B cell (primary cell): ENCODE measurements at regions not wholly inside any gene's neighbourhood (a gene's known extent, or its start where the extent isn't known, plus 50 kb on each side); places are given as distances from the start of the nearest gene placed in this dataset.

Source experiments
- ATAC-seq: fragments of 200-7000 bp; cut with Tn5 transposase; one replicate; pipeline ENCODE4 v1.10.0; 2021; ENCODE audit warnings: low read depth, mild to moderate bottlenecking, moderate number of reproducible peaks, moderate library complexity
- CTCF ChIA-PET: fragments of 350-600 bp; sonication (Branson Sonifier 250); formaldehyde crosslinking; loops from one replicate; lab custom pipeline; 2021; ENCODE audit warnings: antibody characterized with exemption, inconsistent platforms; lab: Charles Lee
- POLR2A ChIA-PET: fragments of 350-600 bp; sonication (Branson Sonifier 250); formaldehyde crosslinking; loops from one replicate; lab custom pipeline; 2021; ENCODE audit warnings: antibody characterized with exemption; lab: Charles Lee
- DNase-seq: peaks from one replicate; pipeline ENCODE4 v3.0.0; 2013
- H2AFZ ChIP-seq: 2 replicates; pipeline ENCODE4 v1.6.1; 2012; ENCODE audit warnings: mild to moderate bottlenecking, low read depth, low read length; ENCODE audit not compliant: insufficient read depth, poor library complexity, severe bottlenecking
- H3K27ac ChIP-seq, 2 donors: 1 replicate in 1 of 2; 2 replicates in 1 of 2; pipeline ENCODE4 v1.5.1; 2012 to 2013; ENCODE audit warnings: low read length in 2 of 2, mild to moderate bottlenecking in 2 of 2, moderate library complexity in 1 of 2
- H3K27me3 ChIP-seq, 4 experiments: fragments of 200-600 bp in 1 of 4; sonication (generic) in 1 of 4; replicated peaks in 1 of 4; 1 replicate in 2 of 4; 2 replicates in 2 of 4; pipeline versions ENCODE4 v1.6.1 to v1.7.0; 2013 to 2016; ENCODE audit warnings: low read length in 3 of 4, mild to moderate bottlenecking in 2 of 4, mixed read lengths in 1 of 4, moderate library complexity in 1 of 4; ENCODE audit not compliant: insufficient read depth in 4 of 4, control insufficient read depth in 3 of 4; ENCODE audit errors: control extremely low read depth in 1 of 4
- H3K36me3 ChIP-seq, 2 experiments: replicated peaks in 1 of 2; 1 replicate in 1 of 2; 2 replicates in 1 of 2; pipeline versions ENCODE4 v1.6.1 to v1.7.1; 2013; ENCODE audit warnings: low read length in 1 of 2; ENCODE audit not compliant: insufficient read depth in 2 of 2, control insufficient read depth in 1 of 2; ENCODE audit errors: control extremely low read depth in 1 of 2, extremely low read depth in 1 of 2
- H3K4me1 ChIP-seq, 2 donors: fragments of 200-600 bp in 1 of 2; sonication (generic) in 1 of 2; 1 replicate in 1 of 2; 2 replicates in 1 of 2; pipeline versions ENCODE4 v1.5.1 to v1.6.1; 2013 to 2017; ENCODE audit warnings: low read length in 2 of 2; ENCODE audit not compliant: control insufficient read depth in 2 of 2, insufficient read depth in 2 of 2
- H3K4me2 ChIP-seq: replicated peaks from 2 replicates; pipeline ENCODE3; 2012; ENCODE audit warnings: mild to moderate bottlenecking, low read depth, low read length; ENCODE audit not compliant: poor library complexity, severe bottlenecking
- H3K4me3 ChIP-seq, 5 experiments: fragments of 200-600 bp in 1 of 5; sonication (generic) in 1 of 5; 1 replicate in 3 of 5; 2 replicates in 2 of 5; pipeline versions ENCODE4 v1.5.1 to v1.7.0; 2011 to 2016; ENCODE audit warnings: low read length in 4 of 5, mild to moderate bottlenecking in 4 of 5, low read depth in 2 of 5, control low read depth in 1 of 5, moderate library complexity in 1 of 5; ENCODE audit not compliant: insufficient read depth in 1 of 5; ENCODE audit errors: control extremely low read depth in 1 of 5, extremely low read depth in 1 of 5
- H3K79me2 ChIP-seq: fragments of 200-600 bp; sonication (generic); one replicate; pipeline ENCODE4 v1.6.0; 2016; ENCODE audit warnings: low read length; ENCODE audit not compliant: control insufficient read depth, insufficient read depth
- H3K9ac ChIP-seq: fragments of 200-600 bp; sonication (generic); 2 replicates; pipeline ENCODE4 v1.6.1; 2017; ENCODE audit warnings: mild to moderate bottlenecking, low read length, moderate library complexity
- H3K9me3 ChIP-seq, 3 donors: one replicate each; pipeline versions ENCODE4 v1.6.1 to v1.7.1; 2013; ENCODE audit warnings: low read length in 2 of 3; ENCODE audit not compliant: control insufficient read depth in 2 of 3, insufficient read depth in 1 of 3; ENCODE audit errors: control extremely low read depth in 1 of 3
- H4K20me1 ChIP-seq: 2 replicates; pipeline ENCODE4 v1.6.0; 2012; ENCODE audit warnings: mild to moderate bottlenecking, low read length; ENCODE audit not compliant: insufficient read depth, control insufficient read depth, poor library complexity, severe bottlenecking
- H3K27ac Mint-ChIP-seq: one replicate; pipeline ENCODE4 v1.8.0; 2021; ENCODE audit warnings: mixed read lengths
- H3K27me3 Mint-ChIP-seq: one replicate; pipeline ENCODE4 v1.8.0; 2021; ENCODE audit warnings: mixed read lengths
- H3K4me1 Mint-ChIP-seq: one replicate; pipeline ENCODE4 v1.8.0; 2021; ENCODE audit warnings: mixed read lengths
- H3K4me3 Mint-ChIP-seq: one replicate; pipeline ENCODE4 v1.8.0; 2021; ENCODE audit warnings: mixed read lengths
- H3K9me3 Mint-ChIP-seq: one replicate; pipeline ENCODE4 v1.8.0; 2022; ENCODE audit warnings: mixed read lengths; ENCODE audit not compliant: insufficient read depth
- EZH2 ChIP-seq: IDR thresholded peaks from 2 replicates; pipeline ENCODE4 v1.6.1; 2012; ENCODE audit warnings: borderline replicate concordance, low read depth, mild to moderate bottlenecking, moderate library complexity, low read length; ENCODE audit not compliant: insufficient read depth, poor library complexity, severe bottlenecking
- WGBS: methylation state at CpG from one replicate; pipeline ENCODE4 v1.1.5; 2013; ENCODE audit warnings: missing lambda C conversion rate; ENCODE audit not compliant: insufficient coverage; 5-methylcytosine and 5-hydroxymethylcytosine counted together
- intact Hi-C: fragments of 100-400 bp; cut with micrococcal nuclease; formaldehyde crosslinking; loops from one replicate; pipeline ENCODE4 v1.10.0; 2022
- TF ChIP-seq, protein P1 (sequence below): fragments of 200-600 bp; IDR thresholded peaks from one replicate; pipeline ENCODE4 v1.8.0; 2022; ENCODE audit warnings: antibody characterized with exemption, mild to moderate bottlenecking

DNA sequence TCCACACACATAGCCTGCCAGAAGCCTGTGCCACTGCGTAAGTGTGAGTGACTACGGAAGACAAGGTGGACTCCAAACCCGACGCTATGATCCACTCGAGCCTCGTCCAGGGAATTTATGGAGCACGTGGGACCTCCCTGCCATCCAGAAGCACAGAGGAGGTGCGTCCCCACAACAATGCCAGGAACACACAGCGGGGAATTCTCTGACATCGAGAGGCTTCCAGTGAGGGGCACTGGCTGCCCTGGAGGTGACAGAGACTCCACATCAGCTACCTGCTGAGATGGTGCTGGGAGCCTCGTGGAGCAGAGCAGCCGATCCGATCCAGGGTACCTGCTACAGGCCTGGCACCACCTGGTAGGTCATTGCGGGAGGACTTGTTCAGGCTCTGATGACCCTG, 72.2 kb upstream of the INSIG1 start:
- 92% methylated on average over 14 of the region's 14 CpGs for WGBS
- CTCF ChIA-PET: no interaction called here
- no peak for DNase-seq
- no peak overlapping the region for H3K27ac Mint-ChIP-seq
- Histone ChIP-seq H4K20me1 (no peaks in the 10 kb centered on the region), H3K4me1 (no peaks in the 10 kb centered on the region), H3K4me3 (no peak overlapping the region), H3K36me3 (no peaks in the 10 kb centered on the region), H3K9ac (no peak overlapping the region), H3K79me2 (no peaks in the 10 kb centered on the region), H3K4me2 (no peak overlapping the region), H3K27me3 (no peaks in the 10 kb centered on the region), H3K9me3 (no peaks in the 10 kb centered on the region), H3K27ac (no peak overlapping the region), H2AFZ (no peak overlapping the region)
- ATAC-seq: no peak
- H3K4me3 Mint-ChIP-seq: no peak overlapping the region
- no peaks in the 10 kb centered on the region for H3K27me3 Mint-ChIP-seq
- intact Hi-C loops: no loop called here
- H3K9me3 Mint-ChIP-seq: no peaks in the 10 kb centered on the region
- TF ChIP-seq EZH2: no peak
- TF ChIP-seq, protein P1, sequence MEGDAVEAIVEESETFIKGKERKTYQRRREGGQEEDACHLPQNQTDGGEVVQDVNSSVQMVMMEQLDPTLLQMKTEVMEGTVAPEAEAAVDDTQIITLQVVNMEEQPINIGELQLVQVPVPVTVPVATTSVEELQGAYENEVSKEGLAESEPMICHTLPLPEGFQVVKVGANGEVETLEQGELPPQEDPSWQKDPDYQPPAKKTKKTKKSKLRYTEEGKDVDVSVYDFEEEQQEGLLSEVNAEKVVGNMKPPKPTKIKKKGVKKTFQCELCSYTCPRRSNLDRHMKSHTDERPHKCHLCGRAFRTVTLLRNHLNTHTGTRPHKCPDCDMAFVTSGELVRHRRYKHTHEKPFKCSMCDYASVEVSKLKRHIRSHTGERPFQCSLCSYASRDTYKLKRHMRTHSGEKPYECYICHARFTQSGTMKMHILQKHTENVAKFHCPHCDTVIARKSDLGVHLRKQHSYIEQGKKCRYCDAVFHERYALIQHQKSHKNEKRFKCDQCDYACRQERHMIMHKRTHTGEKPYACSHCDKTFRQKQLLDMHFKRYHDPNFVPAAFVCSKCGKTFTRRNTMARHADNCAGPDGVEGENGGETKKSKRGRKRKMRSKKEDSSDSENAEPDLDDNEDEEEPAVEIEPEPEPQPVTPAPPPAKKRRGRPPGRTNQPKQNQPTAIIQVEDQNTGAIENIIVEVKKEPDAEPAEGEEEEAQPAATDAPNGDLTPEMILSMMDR: no peak
- no peaks in the 10 kb centered on the region for H3K4me1 Mint-ChIP-seq
- POLR2A ChIA-PET: no interaction called here

DNA sequence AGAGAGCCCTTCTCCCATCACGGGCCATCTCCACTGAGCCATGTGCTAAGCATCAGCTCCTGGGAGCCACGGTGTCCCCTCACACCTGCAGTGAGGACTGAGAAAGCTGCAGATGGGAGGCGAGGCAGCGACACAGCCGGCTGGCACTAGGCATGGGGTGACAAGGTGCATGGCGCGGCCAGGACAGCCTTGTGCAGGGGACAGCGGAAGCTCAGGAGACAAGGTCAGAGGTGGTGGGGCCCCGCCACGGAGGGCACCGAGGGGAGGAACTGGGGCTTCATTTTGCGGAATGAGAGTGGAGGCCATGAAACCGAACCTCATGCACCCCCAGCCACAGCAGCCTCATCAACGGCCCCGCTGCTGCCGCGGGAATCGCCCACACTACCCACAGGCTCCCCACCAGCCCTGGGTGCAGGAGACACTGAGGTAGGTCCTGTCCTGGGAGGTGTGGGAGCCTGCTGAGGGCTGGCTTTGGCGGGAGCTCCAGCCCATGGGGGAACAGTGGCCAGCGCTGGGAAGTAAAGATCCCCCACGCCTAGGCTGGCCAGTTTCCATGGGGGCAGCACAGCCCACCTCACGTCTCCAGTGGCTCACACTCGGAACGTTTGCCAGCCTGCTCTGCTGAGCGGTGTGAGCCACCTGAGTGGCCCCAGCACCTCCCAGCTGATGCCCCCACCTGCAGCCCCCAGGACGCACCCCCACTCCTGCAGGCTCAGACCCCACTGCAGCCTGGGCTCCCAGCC, 71.2 kb upstream of the INSIG1 start:
- Histone ChIP-seq H3K79me2 (no peaks in the 10 kb centered on the region), H3K36me3 (no peaks in the 10 kb centered on the region), H3K9me3 (no peaks in the 10 kb centered on the region), H3K4me1 (no peaks in the 10 kb centered on the region), H3K27me3 (no peaks in the 10 kb centered on the region), H3K4me2 (no peak overlapping the region), H3K4me3 (no peak overlapping the region), H3K9ac (no peak overlapping the region), H3K27ac (no peak overlapping the region), H2AFZ (no peak overlapping the region), H4K20me1 (no peaks in the 10 kb centered on the region)
- no peak overlapping the region for H3K4me3 Mint-ChIP-seq
- H3K4me1 Mint-ChIP-seq: no peaks in the 10 kb centered on the region
- no peak for TF ChIP-seq EZH2
- ATAC-seq (no peak), DNase-seq (no peak)
- POLR2A ChIA-PET: no interaction called here
- 87% methylated on average over 21 of the region's 26 CpGs for WGBS
- H3K27ac Mint-ChIP-seq: no peak overlapping the region
- CTCF ChIA-PET: no interaction called here
- no peaks in the 10 kb centered on the region for H3K9me3 Mint-ChIP-seq
- intact Hi-C loops: no loop called here
- H3K27me3 Mint-ChIP-seq: no peaks in the 10 kb centered on the region
